ENCODE measurements at regions not wholly inside any gene's neighbourhood (a gene's known extent, or its start where the extent isn't known, plus 50 kb on each side); places are given as distances from the start of the nearest gene placed in this dataset.

GRCh38 chr15:29448320-29448719 lies 178.7 kb upstream of the NSMCE3 start:
- H3K4me3 ChIP-seq = no peak overlapping the region
- no peak overlapping the region for H3K27ac ChIP-seq
- no peak for TF ChIP-seq CTCF (IDR thresholded peaks at IDR 0.05)
- DNase-seq (ENCODE audit: low spot score) = no peak

- TF ChIP-seq CTCF (IDR thresholded peaks at IDR 0.05) = no peak
- H3K4me3 ChIP-seq = no peak overlapping the region
Observed at GRCh38 chr15:29446480-29446879, 176.9 kb upstream of the NSMCE3 start.

GRCh38 chr15:29442532-29442931 lies 172.9 kb upstream of the NSMCE3 start:
- DNase-seq (ENCODE audit: low spot score) = peak; percentile 33
- no peak overlapping the region for H3K27ac ChIP-seq
- TF ChIP-seq CTCF (IDR thresholded peaks at IDR 0.05) = no peak
- no peak overlapping the region for H3K4me3 ChIP-seq

More at GRCh38 chr15:29446480-29446879, 176.9 kb upstream of the NSMCE3 start:
- no peak overlapping the region for H3K27ac ChIP-seq
- DNase-seq (ENCODE audit: low spot score) = peak; percentile 14

GRCh38 chr15:29440541-29440940 lies 170.9 kb upstream of the NSMCE3 start:
- no peak for TF ChIP-seq CTCF (IDR thresholded peaks at IDR 0.05)
- Histone ChIP-seq H3K4me3 (no peak overlapping the region), H3K27ac (no peak overlapping the region)
- peak; percentile 9 for DNase-seq (ENCODE audit: low spot score)

- H3K4me3 ChIP-seq = no peak overlapping the region
- no peak overlapping the region for H3K27ac ChIP-seq
- TF ChIP-seq CTCF (IDR thresholded peaks at IDR 0.05) = no peak
- DNase-seq (ENCODE audit: low spot score) = no peak
Observed at GRCh38 chr15:29438703-29439055, 169.1 kb upstream of the NSMCE3 start.

- H3K27ac ChIP-seq = no peak overlapping the region
- no peak overlapping the region for H3K4me3 ChIP-seq
- no peak for TF ChIP-seq CTCF (IDR thresholded peaks at IDR 0.05)
- DNase-seq (ENCODE audit: low spot score) = peak; percentile 28
Observed at GRCh38 chr15:29437888-29438702, 168.5 kb upstream of the NSMCE3 start.

- H3K27ac ChIP-seq = no peak overlapping the region
- DNase-seq (ENCODE audit: low spot score) = peak; percentile 31
- H3K4me3 ChIP-seq = no peak overlapping the region
- no peak for TF ChIP-seq CTCF (IDR thresholded peaks at IDR 0.05)
Observed at GRCh38 chr15:29435811-29436210, 166.2 kb upstream of the NSMCE3 start.
